ENCODE measurements at regions not wholly inside any gene's neighbourhood (a gene's known extent, or its start where the extent isn't known, plus 50 kb on each side); places are given as distances from the start of the nearest gene placed in this dataset.

- TF ChIP-seq CTCF (IDR thresholded peaks at IDR 0.05; ENCODE audit: low read depth, low read length): peak; percentile 68
- H3K4me3 ChIP-seq (ENCODE audit: low read depth, low read length): no peak overlapping the region
Observed at GRCh38 chr3:107064405-107065060, 312.7 kb upstream of the CCDC54 start.

- no peak overlapping the region for H3K4me3 ChIP-seq (ENCODE audit: low read depth, low read length)
- no peak for TF ChIP-seq CTCF (IDR thresholded peaks at IDR 0.05; ENCODE audit: low read depth, low read length)
Observed at GRCh38 chr3:107065094-107065861, 312.0 kb upstream of the CCDC54 start.

- TF ChIP-seq CTCF (IDR thresholded peaks at IDR 0.05; ENCODE audit: low read depth, low read length): no peak
- no peak overlapping the region for H3K4me3 ChIP-seq (ENCODE audit: low read depth, low read length)
Observed at GRCh38 chr3:107067421-107067820, 309.8 kb upstream of the CCDC54 start.

GRCh38 chr3:107068980-107069379 is 308.3 kb upstream of the CCDC54 start:
- no peak for TF ChIP-seq CTCF (IDR thresholded peaks at IDR 0.05; ENCODE audit: low read depth, low read length)
- H3K4me3 ChIP-seq (ENCODE audit: low read depth, low read length): no peak overlapping the region

- TF ChIP-seq CTCF (IDR thresholded peaks at IDR 0.05; ENCODE audit: low read depth, low read length): no peak
Observed at GRCh38 chr3:107076946-107077345, 300.3 kb upstream of the CCDC54 start.

GRCh38 chr3:107077391-107077790 is 299.8 kb upstream of the CCDC54 start:
- no peak overlapping the region for H3K4me3 ChIP-seq (ENCODE audit: low read depth, low read length)

More at GRCh38 chr3:107076946-107077345, 300.3 kb upstream of the CCDC54 start:
- H3K4me3 ChIP-seq (ENCODE audit: low read depth, low read length): no peak overlapping the region

More at GRCh38 chr3:107077391-107077790, 299.8 kb upstream of the CCDC54 start:
- TF ChIP-seq CTCF (IDR thresholded peaks at IDR 0.05; ENCODE audit: low read depth, low read length): no peak

Measured in WI38 (cell line).